Inferior parietal cortex (tissue), 1 donor: ENCODE measurements at regions not wholly inside any gene's neighbourhood (a gene's known extent, or its start where the extent isn't known, plus 50 kb on each side); places are given as distances from the start of the nearest gene placed in this dataset.

Source experiments
- DNase-seq: peaks from one replicate; pipeline ENCODE4 v3.0.0-alpha.2; 2016; ENCODE audit errors: extremely low spot score

DNA sequence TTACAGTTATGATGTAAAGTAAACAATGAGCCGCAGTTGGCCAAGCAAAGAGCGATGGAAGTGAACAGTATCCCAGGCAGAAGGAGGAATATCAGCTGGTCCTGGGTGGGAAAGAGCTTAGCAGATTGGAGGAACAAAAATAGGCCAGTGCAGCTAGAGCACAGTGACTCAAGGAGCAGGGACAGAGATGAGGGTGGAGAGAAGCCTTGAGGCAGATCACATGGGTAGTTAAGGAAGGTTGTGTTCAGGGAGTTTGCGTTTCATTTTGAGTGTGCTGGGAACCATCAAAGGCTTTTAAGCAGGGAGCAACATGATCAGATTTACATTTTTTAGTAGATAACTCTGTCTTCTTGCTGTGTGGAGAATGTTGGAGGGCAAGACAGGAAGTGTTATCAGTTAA is 113.6 kb downstream of the OAT start:
- no peak for DNase-seq

DNA sequence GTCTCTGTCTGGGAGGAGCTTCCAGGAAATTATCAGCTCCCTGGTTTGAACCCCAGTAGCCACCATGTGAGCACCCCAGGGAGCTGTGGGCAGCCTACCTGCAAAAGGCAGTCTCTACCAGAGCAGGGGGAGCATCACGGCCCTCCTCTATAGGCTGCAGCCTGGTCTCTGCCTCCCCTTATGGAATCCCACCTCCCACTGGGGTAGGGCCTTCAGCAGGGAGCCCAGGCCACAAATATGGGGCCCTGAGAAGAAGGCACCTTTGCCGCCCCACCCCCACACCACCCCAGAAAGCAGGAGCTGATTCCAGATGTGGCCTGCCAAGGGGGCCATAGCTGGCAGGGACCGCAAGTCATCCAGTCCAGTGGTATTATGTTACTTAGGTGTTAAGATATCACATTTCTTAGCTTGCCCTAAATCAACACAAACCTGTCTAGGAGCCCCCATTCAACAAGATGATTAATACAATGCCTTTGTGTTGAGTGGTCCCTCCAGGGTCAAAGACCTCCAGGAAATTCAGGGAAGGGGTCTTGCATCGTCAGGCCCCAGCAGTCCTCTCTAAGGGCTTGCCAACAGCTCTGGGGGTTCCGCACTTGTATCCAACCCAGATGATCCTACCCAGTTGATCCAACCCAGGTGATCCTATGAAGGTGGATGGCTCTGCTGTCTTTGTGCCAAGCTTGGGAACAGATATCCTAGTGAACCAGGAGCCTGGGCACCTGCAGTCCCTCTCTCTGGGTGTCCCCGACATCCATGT is 114.9 kb downstream of the OAT start:
- DNase-seq, result no peak

DNA sequence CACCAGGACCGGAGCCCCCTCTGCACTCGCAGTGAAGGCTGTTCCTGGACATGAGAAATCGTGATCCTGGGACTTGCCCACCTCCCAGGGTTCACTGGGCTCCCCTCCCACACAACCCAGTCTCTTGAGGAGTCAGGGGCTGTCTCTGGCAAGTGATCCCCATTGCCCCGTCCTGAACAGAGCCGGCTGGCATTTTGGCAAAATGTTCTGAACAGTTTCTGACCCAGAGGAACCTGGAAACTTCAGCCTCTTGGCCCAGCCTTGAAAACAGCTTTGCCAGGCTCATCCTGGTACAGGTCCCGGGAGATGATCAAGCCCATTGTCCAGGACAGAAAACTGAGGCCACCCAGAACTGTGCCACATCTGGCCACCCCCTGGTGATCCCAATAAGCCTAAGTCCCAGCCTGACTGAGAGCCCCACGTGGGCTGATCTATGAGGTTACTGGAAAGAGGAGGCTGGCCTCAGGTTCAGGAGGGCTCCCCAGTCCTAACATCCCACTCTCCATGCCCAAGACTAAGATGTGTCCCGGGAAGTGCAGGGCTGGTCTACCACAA is 115.7 kb downstream of the OAT start:
- DNase-seq, result no peak

GRCh38 chr10:124301736-124302135 is 117.0 kb downstream of the OAT start:
- DNase-seq, result no peak

DNA sequence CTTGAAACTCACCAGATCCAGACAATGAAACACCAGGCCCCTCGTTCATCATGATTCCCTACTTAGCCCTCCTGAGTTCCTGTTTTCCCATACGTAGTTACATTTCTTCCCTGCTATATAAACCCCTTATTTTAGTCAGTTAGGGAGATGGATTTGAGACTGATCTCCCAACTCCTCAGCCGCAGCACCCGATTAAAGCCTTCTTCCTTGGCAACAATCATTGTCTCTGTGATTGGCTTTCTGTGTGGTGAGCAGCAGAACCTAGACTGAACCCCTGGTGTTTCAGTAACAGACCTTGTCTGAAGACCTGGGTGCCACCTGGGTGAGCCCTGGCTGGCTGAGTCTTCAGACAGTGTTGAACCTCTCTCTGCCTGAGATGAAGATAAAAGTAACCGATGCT is 118.0 kb downstream of the OAT start:
- no peak for DNase-seq

DNA sequence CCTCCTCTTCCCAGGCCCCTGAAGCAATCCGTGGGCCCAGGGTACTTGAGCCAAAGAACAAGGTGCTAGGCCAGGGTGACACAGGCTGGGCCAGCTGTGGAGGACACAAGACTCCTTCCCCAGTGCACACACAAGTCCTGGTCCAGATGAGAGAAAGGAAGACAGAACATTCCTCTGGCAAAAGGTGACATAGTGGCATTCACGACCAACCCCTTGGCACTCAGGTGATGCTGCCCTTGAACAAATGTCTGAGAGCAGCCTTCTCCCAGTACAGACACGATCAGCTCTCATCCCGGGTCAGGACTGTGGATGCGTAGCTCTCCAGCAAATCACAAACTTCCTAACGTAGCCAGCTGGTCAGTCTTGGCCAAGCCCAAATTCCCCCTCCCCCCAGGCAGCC is 118.5 kb downstream of the OAT start:
- DNase-seq, result no peak

DNA sequence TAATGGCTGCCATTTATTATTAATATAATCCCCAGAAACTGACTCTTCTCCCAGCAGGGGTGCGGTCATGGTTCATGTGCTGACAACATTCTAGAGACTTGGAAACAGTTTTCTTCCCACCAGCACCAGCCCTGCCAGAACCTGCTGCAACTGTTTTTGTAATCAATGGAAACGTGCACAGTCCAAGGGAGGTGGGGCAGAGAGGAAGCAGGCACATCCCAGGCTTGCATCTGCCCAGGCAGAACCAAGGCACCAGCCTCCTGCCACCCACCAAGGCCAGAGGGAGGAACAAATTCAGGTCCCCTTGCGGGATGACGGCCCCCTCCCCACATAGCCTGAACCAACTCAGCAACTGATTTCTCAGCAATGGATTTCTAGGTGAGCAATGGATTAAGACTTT is 119.0 kb downstream of the OAT start:
- no peak for DNase-seq

- DNase-seq, result no peak
Measured at GRCh38 chr10:124298891-124299290, 119.8 kb downstream of the OAT start.

DNA sequence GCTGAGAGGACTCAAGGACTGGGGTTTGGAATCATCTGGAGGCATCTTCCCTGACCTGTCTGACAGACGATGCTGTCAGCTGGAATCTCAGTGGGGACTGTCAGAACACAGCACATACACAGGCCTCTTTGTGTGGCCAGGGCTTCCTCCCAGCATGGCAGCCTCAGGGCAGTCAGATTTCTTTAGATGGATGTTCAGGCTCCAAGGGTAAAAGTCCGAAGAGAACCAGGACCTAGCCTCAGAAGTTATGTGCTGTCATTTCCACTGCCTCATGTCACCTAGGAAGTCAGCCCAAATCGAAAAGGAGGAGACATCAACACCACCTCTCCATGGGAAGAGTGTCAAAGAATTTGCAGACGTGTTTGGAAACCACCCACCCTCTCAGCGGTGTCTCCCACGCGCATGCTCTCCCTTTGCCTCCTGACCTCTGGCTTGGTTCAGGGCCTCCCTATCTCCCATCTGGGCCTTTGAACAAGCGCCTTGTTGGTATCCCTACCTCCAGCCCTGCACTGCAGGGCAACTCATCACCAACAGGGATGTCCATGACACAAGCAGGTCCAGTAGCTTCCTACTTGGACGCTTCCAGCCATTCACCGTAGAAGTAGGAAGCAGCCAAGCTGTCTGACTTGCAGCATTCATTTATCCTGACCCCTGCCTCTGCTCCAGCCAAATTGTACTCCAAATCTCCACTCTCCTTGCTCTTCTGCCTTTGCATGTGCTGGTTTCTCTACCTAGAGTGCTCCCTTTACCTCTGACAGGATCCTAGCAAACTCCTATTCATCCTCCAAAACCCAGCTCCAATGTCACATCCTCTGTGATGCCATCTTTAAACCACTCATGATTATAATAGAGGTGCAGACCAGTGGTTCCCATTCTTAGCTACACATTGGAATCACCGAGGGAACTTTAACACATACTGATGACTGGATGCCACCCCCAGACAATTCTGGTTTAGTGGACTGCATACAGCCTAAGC is 121.6 kb downstream of the OAT start:
- DNase-seq, result no peak

- no peak for DNase-seq
Measured at GRCh38 chr10:124296121-124296812, 122.5 kb downstream of the OAT start.

DNA sequence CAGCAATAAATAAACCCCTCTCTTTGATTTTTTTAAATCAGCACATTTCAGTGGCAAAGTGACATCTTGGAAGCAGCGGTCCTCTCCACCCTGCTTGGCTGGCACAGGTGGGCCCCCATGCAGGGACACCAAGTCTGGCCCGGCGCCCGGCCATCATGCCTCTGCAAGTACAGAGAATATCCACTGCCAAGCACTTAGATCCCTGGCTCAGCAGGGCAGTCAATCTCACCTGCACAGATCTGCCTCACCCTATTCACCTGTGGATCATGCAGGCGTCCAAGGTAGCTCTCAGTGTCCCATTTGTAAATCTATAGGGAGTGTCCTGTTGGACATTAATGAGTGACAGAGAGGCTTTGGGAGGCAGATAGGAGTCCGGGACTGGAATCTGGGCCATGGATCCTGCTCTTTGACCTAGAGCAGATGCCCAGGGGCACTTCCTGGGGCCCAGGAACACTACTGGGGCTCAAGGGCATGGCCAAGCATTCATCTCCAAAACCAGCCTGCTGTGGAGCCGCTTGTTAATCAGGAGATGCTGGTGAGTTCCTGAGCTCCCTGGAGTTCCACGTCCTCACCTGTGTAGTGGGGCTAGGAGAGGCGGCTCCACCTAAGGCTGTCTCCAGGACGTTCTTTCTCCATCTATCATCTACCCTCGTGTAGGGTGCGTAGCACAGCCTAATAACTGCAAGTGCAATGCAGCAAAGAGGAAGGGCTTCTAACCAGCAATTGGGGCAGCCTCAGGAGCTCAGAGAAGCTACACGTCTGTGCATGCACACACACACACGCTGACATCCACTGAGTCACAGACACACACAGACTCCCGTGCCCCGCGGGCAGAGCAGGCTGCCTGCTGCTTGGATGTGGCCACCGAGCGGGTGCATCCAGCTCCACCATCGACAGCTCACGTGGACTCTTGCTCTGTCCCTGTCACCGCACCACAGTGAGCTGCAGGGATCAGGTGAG is 123.6 kb downstream of the OAT start:
- no peak for DNase-seq

DNA sequence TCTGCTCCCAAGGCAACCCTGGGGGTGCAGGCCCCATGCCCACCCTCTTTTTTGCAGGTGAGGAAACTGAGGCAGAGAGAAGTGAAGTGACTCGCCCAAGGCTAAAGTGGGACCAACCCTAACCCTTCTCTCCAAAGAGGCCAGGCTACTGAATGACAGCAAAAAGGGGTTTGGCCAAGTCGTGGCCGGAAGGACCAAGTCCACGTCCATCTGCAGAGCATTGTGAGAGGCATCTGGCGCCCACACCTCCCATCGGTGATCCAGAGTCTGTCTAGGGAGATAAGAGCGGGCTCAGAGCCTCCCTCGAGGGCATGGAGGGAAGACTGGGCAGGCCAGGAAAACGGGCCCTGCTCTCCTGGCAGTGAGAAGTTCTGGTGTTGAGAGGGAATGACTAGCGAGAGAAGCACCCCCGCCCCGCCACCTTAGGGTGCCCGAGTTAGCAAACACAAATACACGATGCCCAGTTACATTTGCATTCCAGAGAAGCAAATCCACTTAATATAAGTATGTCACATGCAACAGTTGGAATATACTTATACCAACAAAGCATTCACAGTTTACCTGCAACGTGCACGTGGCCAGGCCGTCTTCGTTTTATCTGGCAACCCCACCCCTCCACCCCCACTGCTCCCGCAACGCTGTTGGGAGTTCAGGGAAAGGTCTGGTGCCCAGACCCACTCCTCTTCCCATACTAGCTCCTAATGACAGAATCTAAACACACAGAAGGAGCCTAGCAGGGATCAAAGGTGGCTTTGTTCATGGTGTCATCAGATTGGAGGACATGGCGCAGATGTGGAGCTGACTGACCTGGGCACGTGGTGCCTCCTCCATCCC is 124.9 kb downstream of the OAT start:
- no peak for DNase-seq

GRCh38 chr10:124292911-124293615 is 125.7 kb downstream of the OAT start:
- no peak for DNase-seq

DNA sequence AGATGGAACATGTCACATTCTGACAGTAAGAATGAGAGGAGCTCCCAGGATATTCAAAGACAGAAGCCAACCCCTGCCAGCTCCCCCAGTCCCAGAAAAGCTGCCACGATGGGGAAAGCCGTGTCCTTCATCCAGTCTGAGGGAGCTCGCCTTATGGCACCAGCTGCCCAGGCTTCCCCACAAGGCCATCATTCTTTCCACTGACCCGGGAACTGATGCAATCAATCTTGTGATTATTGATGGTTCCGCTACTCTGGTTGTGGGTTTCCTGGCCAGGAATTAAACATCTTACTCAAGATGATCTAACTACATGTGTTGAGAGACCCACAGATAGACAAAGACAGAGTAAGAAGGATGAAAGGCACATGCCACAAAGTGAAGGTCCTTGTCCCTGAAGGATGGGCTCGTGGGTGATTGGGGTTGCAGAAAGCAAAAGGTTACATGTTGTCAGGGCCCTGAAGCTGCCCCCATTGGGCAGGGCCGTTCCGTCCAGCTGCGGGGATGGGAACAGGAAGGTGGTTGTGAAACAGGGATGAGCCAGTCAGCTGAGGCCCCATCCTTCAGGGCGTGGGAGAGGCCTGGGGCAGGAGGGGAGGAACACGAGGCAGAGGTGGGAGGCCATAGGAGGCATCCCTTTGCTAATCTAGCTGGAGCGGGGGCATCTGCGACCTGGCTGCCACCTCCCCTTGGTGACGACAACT is 127.6 kb downstream of the OAT start:
- DNase-seq, result no peak

- no peak for DNase-seq
Measured at GRCh38 chr10:124289851-124290795, 128.6 kb downstream of the OAT start.

DNA sequence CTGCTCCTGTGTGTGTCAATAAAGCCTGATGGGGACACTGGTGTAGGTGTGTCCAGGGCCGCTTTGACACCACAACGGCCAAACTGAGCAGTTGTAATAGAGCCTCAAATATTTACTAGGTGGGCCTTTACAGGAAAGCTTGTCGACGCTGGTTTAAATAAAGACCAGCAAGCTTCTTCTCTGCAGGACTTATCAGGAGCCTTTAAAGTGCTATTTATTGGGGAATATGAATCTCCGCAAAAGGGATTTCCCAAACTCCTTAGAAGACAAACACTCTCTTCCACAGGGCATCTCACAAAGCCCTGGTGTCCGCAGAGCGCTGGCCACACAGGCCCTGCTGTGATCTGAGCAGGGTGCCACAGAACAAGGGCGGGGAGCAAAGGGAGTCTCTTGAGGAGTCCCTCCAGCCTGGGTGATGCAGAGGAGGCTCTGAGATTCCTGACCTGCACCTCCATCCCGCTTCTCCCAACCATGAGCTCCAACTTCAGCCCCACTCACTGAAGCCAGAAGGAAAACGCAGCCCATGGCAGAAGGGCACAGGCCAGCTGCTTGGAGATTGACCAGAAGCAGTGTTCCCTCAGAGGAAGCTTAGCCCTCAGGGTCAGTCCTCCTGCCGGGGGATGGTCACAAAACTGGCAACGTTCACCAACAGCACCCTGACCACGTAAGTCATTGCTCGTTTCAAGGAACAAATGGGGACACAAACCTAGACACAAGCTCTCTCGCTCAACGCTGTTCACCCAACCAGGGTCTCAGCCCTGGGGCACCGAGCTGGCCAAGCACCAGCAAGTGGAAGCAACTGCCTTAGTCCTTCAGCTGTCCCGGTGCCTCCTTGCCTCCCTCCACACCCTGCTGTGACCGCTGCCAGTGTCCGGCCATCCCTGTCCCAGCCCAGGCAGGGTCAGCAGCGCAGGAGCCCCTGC is 129.5 kb downstream of the OAT start:
- no peak for DNase-seq
